SH-SY5Y (cell line): ENCODE measurements at regions not wholly inside any gene's neighbourhood (a gene's known extent, or its start where the extent isn't known, plus 50 kb on each side); places are given as distances from the start of the nearest gene placed in this dataset.

ENCODE experiments used
- GATA2 ChIP-seq: IDR thresholded peaks from 2 replicates; pipeline ENCODE4 v1.6.1; 2011; ENCODE audit warnings: mild to moderate bottlenecking, low read depth, low read length
- GATA3 ChIP-seq: IDR thresholded peaks from 2 replicates; pipeline ENCODE4 v1.6.1; 2011; ENCODE audit warnings: low read depth, mild to moderate bottlenecking, low read length, moderate library complexity

DNA sequence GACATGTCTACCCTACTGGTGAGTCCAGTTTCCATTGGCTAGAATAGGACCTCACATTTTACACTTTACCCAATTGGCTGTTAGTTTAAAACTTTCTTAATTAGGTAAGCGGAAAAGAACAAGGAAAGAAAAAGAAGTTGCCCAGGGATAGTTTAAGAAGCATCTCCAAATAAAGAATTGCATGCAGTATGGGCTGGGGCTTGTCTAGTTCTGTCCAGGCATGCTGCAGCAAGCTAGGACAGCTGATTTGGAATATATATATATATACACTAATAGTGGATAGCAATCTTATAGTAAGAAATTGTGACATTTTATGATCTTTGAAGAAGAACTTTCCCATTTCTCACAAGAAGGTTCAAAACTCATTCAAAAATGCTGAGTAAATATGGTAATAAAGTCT, 90.0 kb upstream of the ERBB4 start:
- TF ChIP-seq GATA3 (no peak), GATA2 (no peak)
